Activated CD4-positive, alpha-beta T cell treated with anti-CD3 and anti-CD28 coated beads, Interleukin-2, Interleukin-4, amounts not matched to agents 100 ng/mL and 50 ng/mL, durations not matched to agents 16 hours and 8 hours (primary cell): ENCODE measurements at regions not wholly inside any gene's neighbourhood (a gene's known extent, or its start where the extent isn't known, plus 50 kb on each side); places are given as distances from the start of the nearest gene placed in this dataset.
"Not testable (repeated sequence)": the region's sequence is repeated elsewhere in the genome, so short reads cannot be mapped to it uniquely, and the experiment has no call there.

Source experiments
- DNase-seq: peaks from one replicate; pipeline ENCODE4 v3.0.0-alpha.2; 2020; ENCODE audit warnings: low spot score

DNA sequence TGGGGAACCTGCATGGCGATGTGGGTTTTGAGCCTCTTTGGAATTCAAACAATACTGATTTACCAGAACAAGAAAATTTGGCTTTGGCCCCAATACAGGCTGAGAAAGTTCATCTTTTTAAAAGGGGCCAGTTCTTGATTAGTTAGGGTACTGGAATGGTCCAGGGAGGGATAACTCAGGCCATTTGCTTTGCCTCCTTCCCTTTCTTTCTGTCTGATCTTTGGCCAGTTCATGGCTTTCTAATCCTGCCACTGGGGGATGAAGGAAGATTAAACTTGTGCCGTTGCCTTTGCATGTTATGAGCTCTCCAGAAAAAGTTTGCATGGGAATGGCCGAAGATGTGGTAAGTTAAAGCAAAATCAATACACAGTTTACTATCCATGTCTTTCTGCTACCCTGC, 78.4 kb downstream of the ADAMTS15 start:
- DNase-seq: no peak

DNA sequence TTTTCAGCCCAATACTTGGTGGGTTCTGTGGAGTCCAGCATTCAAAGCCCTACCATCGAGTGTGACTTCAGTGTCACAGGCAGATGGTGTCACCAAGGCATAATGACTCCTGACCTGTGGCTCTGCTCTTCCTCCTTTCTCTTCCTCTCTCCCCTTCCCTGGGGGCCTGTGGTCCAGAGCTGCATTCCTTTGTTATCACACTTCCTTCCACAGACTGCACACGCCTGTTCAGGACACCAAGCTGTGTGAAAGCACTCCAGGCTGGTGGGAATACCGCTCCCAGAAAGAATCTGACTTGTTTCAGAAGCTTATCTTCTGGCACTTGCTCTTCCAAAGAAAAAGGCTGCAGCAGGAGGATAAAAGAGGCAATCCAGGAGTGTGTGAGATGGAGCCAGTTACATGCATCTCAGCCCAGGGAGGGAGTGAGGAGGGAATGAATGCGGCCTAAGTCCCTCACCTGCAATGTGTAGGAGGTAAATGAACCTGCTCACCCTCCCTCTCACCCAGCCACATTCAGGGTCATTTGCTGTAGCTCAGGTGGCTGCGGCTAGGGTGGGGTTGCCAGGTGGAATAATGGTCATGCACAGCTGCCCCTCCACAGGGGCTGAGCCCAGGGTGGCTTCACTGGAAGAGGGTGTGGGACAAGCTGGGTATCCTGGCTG, 79.3 kb downstream of the ADAMTS15 start:
- no peak for DNase-seq

DNA sequence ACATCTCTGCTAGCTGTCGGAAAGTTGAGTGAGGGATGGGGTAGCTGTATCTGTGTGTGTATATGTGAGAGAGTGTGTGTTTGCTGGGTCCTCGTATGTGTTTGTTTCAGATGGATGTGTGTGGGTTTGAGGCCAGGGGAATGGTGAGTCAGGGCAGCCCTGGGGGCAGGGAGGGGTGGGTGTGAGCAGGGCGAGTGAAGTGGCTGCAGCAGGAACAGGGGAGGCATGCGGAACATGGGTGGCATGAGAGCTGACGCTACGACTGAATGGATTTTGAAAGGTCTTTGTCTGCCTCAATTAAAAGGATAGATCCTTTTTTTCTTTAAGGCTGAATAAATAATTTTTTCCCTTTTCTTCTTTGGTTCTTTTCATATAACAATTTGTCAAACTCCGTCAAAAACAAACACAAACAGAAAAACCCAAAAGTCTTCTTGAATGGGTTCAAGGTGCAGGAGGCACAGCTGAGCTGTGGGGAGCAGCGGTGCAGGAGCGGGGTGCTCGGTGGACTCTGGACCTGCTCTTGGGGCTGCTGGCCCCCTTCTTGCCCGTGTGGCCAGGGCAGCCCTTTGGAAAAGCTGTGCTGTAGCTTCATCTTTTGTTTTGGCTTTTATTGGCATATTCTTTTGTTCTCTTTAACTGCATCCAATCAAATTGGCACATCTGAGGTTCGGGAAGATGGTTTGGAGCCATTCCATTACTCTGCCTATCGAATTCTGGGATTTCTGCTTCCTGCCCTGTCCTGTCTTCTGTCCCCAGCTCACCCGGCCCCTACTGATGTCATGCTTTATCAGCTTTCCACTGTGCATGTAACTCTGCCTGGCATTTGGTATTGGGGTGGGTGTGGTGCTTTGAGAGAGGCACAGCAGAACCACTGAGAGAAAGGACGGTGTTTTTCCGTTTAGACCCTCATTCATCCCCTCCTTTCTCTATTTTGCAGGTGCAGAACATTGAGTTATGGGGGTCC, 80.1 kb downstream of the ADAMTS15 start:
- DNase-seq: no peak

DNA sequence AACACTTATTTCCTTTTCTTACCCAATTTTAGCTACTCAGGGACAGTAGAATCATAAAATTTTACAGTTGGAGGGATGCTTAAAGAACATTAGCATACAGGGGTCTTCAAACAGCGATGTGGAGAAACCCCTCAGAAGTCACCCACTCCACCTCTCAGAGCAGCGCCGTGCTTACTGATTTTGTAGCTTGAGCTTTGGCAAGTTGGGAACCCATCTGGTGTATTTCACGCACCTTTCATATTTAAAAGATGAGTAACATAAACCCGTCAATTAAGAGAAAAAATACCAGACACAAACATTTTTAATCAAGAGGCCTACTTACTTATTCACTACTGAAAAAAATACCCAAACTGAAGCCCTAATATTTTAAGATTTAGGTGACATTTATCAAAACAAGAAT, 80.9 kb downstream of the ADAMTS15 start:
- no peak for DNase-seq

DNA sequence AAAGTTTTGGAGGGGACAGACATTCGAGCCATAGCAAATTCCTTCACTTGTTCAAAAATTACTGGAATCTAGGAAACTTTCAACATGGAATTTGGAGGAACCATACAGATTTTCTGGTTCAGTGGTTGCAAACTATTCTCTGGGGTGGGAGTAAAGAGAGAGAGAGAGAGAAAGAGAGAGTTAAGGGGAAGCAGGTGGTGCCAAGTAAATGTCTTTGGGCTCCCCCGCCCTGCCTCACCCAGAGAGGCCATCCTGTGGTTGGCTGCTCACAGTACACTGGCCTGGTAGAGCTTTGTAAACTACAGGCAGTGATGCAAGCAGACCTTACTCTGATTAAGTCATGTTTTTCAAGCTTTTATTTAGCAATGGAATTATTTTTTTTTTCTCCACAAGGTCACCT, 82.6 kb downstream of the ADAMTS15 start:
- no peak for DNase-seq

DNA sequence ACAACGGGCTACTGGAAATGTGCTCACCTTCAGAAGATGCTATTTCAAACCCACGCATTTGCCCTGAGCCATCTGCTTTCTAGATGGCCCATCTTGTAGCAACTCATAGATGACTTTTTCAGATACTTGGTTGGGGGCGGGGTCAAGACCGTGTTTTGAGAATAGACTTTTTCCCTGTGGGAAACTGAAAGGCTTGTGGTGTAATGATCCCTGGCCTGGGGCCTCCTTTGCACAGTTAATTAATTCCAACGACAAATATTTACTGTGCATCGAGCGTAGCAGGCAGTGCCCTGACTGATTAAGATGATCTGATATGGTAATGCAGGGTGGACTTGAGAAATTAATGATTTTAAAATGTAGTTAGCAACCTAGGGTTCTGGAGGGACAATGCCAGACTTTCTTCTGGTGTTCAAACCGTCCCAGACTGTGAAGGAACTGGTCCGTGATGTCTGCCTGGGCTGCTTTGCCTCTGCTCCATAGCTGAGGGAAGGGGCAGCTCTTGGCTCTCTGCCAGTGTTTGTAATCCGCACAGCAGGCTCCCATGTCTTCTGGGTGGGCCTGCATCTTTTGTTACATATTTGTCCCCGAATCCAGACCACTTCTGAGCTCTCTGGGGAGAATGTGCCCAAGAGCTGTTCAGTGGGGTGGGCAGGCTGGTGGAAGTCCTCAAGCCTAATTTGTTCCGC, 84.8 kb downstream of the ADAMTS15 start:
- no peak for DNase-seq

DNA sequence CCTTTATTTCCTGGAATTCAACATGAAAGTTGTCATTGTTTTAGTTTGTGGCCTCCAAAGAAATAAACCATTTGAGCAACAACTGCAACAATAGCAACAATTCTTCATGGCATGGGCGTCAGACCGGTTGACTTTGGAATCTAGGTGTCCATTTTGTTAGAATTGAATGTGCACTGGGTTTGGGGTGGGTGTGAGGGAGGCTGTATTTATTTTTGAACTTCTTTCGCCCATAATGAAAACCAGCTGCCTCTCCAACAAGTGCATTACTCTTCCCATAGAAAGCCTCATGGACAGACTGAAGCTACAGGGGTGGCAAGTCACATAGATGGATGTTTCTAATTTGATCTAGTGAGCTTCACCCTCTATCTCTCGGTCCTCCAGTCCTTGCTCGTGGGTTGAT, 85.4 kb downstream of the ADAMTS15 start:
- DNase-seq: no peak

DNA sequence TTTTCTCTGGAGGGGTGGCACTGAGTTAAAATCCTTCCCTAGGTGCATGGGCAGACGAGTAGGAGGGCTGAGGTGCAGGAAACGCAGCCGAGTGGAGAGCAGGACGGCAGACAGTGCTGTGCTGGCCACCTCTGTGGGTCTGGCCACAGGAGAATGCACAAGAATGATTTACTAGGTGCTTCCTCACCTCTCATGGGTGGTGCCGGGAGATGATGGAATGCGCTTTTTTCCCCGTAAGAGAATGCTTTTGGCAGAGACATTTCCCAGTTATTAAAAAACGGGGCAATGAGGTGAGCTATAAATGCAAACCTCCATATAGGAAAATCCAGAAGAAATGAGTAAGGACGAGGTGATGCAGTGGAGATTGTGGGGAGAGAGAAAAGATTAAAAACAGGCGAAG, 86.1 kb downstream of the ADAMTS15 start:
- DNase-seq: no peak

DNA sequence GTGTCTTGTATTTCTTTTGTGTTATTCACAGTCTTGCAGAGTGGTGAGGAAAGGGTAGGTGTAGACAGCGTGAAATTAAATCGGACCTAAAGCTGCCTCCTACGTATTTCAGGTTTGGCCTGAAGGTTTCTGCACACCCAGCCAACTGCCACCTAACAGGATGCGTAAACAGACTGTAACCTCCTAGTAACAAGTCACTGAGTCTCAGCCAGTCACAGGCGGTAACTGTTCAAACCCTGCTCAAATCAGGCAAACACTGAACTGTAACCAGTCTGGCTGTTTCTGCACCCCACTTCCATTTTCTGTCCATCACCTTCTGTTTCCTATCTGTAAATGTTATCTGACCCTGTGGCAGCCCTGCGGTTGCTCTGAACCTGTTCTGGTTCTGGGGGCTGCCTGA, 87.1 kb downstream of the ADAMTS15 start:
- DNase-seq: no peak

DNA sequence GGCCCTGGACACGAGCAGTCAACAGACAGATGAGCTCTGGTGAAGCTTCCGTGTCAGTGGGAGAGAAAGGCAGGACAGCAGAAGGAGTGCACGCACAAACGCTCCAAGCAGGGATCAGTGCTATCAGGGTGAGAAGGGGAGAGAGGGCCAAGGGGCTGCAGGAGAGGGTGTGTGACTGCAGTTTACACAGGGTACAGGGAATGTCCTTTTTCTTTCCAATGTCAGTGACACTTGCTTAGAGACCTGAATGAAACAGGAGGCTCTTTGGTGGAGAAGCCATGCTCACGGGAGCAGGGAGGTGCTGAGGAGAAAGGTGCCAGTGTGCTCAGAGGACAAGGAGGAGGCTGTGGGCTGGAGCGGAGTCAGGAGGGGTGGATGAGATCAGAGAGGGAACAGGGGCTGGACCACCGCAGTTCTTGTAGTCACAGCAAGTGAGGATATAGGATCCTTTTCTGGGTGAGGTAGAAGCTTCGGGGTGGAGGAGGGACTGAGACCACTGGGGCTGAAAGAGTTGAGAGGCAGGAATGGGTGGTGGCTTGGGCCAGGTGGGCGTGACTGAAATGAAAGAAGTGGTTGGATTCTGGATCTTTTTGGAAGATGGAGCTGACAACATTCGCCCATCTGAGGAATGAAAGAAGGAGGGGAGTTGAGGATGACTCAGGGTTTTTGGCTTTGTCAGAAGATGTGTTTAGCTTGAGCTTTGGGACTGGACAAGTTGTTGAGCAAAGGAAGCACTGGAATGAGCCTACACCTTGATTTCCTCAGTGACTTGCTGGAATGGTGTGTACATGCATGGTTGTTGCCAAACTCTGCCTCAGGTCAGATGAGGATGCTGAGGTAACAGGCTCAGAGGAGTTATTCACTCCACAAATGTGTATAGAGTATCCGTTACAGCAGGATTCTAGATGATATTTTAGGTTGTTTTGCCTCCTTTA, 87.9 kb downstream of the ADAMTS15 start:
- no peak for DNase-seq

DNA sequence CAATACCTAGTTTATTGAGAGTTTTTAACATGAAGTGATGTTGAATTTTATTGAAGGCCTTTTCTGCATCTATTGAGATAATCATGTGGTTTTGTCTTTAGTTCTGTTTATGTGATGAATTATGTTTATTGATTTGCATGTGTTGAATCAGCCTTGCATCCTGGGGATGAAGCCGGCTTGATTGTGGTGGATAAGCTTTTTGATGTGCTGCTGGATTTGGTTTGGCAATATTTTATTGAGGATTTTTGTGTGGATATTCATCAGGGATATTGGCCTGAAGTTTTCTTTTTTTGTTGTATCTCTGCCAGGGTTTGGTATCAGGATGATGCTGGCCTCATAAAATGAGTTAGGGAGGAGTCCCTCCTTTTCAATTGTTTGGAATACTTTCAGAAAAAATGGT, 91.2 kb downstream of the ADAMTS15 start:
- not testable (repeated sequence) for DNase-seq

DNA sequence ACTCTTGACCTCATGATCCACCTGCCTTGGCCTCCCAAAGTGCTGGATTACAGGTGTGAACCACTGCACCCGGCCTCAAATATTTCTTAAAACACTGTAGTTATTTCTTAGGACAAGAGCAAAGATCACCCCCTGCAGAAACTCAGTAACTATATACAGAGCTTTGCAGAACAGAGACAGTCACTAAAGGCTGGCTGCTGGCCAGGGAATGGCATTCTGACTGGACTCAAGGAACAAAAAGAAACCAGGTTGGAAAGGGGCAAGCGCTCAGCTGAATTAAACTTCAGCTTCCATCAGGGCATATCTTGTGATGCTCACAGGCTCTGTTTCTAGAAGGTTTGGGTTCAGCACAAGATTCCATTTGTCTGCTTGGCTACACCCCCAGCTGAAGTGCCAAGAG, 95.8 kb downstream of the ADAMTS15 start:
- DNase-seq: no peak

DNA sequence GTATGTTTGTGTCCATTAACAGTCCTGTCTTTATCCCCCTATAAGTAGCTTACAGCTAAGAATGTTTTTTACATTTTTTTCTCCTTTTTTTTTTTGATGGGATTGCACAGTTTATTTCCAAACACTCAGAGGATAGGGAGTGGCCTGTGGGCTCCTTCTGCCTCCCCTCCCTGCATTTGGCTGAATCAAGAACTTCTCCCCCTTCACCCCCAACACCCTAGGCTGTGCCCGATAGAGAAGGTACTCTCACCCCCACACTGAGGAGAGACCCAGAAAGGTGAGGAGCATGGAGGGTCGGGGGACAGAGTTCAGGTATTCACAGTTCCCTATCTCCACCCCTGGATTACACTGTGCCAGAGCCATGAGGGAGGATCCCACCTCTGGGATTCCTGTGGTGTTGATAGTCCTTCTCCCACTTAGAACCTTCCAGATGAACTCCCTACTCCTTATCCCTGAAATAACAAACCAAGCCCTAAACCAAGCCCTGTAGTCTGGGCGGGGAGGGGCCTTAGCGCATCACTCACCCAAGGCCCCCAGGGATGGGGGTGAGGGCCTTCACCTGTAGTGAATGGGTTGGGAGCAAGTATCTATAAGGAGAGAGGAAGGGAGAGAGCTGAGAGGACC, 97.1 kb downstream of the ADAMTS15 start:
- no peak for DNase-seq

DNA sequence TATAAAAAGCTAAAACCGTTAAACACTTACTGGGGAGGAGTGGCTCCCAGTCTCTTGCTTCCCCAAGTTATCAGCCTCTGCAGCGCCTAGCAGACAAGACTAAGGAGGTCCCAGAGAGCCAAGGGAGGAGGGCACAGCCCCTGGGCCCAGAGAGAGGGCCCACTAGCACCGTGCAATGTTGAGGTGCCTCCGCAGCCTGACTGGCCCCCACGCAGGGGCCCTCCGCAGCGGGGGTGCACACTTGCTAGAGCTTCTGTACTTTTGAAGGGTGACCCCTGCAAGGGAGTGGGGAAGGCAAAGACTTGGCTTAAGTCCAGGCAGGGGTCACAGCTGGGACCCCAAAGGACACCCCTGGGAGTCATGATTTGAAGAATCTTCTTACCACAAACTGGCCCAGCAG, 98.0 kb downstream of the ADAMTS15 start:
- DNase-seq: no peak

DNA sequence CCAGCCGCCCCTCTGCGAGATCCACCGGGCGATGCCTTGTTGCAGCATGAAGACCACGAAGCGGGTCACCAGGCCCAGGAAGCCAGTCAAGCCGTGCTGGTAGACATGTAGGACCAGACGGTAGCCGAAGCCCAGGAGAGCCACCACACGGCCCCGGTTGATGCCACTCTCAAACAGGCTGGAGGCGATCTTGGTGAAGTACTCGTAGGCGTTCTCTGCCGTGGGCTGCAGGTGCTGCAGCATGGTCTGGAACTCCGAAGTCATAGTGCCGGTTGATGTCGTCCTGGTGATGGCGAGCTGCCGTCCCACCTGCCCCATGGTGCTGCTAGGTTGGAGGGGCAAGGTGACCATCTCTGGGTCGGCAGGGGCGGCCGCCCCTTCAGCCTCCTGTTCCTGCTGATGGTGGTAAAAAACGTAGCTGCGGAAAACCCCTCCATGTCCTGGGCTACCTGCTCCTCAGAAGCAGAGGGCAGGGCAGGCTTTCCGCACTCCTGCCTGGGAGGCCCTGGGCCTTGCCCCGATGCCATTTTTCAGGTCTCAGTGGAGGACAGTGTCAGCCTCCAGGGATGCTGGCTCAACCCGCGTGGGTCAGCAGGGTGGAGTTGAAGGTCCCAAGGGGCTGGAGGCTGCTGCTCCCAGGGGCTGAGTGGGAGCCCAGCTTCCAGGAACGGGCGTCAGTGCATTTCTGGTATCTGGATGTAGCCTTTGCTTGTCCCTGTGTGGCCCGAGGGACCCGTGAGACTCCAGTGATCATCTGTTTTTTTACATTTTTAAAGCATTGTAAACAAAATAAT, 98.7 kb downstream of the ADAMTS15 start:
- DNase-seq: no peak

DNA sequence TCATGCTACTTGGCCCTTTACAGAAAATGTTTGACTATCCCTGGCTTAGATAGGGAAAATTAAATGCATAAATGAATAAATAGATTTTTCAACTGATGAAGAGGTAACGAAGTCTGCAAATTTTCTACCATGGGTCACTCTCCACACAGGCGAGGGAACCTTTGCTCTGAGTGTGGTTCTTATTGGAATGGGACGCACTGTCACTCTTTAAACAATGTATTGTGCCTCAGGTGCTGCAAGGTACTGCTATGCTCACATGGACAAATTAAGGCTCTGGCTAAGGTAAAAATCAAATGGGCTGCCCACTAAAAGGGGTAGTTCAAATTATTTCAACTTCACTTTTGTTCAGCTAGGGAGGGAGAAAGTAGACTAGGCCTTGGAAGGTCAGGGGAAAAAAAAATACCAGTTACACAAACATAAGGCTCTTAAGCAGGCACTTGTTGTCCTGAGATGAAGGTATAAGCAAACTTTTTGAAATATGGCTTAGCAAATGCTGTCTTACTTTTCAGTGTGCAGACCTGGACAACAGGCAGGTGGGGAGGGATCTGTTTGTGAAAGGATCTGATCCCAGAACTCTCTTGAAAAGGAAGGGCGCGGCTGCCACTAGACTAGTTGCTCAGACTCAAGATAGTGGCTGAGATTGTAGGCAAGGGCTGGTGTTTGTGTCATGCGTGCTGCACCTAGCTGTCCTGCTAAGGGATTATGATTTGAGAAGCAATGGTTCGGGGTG, 99.5 kb downstream of the ADAMTS15 start:
- DNase-seq: no peak

DNA sequence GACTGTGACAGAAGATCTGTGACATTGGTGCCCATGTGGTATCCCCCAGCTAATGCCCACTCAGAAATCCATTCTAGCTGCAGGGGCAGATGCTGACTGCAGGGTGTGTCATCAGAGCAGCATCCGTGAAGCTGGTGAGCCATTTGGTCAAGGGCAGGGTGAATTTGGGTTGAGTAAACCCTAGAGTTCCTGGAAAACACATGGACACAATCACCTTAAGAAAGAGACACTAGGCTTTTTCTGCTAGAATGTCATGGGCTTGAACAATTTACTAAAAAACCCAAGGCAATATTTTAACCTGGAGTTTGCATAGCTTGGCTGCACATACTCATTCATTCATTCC, 100.0 kb downstream of the ADAMTS15 start:
- no peak for DNase-seq

DNA sequence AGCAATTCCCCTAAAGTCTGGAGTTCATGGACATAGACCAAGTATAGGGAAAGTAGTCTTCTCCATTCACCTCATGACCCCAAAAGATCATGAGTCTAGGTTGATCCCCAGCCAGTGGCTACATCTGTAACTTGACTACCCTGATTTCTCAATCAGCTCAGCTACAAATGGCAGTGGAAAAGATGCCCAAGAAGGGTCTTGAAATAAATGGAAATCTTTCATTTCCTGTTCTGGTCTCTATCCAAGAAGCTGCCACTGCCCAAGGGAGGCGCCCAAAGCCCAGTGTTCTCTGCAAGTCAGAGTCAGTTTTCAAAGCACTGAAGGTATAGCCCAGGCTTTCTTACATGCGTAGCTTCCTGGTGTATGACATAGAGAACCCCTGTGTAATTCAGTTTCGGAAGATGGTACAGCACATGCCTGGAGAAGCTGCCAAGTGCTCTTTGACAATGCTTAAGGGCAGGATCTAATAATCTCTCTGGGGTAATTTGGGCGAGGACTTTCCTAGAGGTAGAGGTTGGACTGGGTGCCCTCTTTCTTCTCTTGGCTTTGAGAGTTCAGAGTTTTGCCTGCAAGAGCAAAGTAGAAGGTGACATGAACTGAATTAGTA, 101.1 kb downstream of the ADAMTS15 start:
- no peak for DNase-seq

DNA sequence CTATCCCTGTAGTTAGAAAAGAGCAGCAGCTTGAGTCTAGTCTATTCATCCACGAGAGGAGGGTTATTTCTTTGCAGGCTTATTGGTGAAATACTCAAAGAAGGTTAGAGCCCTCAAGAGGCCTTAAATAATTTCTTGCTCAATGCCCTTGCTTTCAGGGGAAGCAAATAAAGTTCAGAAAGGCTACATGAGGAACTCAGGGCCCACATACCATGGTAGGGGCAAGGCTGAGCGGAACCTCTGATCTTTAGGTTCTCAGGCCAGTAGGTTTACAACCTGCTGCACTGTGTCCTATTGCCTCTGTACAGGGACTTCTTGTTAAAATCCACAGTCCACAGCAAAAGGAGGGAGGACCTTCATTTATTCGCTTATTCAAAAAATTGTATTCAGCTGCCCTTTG, 101.7 kb downstream of the ADAMTS15 start:
- no peak for DNase-seq

DNA sequence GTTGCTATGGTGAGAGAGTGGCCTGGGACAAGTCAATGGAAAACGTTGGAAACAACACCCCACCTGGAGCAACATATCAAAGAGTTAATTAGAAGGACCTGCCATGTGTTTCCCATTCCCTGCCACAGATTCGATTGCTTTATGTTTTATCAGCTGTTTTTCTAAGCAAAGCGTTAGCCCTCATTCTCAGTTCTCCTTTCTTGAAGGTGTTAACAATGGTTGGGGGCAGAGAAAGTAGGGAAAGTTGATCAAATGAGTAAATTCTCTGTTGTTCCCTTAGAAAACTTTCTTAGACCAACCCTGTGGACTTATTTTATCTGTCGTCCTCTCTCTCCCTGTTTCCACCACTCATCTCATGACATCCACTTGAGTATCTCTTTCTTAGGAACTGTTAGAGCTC, 102.5 kb downstream of the ADAMTS15 start:
- DNase-seq: no peak
